Karpas-422 (cell line): ENCODE measurements at regions not wholly inside any gene's neighbourhood (a gene's known extent, or its start where the extent isn't known, plus 50 kb on each side); places are given as distances from the start of the nearest gene placed in this dataset.

ENCODE experiments used
- DNase-seq: peaks from one replicate; pipeline ENCODE4 v3.0.0-alpha.2; 2015
- H2AFZ ChIP-seq: fragments of 200-600 bp; sonication (generic); 2 replicates; pipeline ENCODE4 v1.6.1; 2014; ENCODE audit warnings: antibody characterized with exemption, low read length, mixed read lengths
- H3K27ac ChIP-seq: fragments of 200-600 bp; sonication (generic); 2 replicates; pipeline ENCODE4 v1.5.1; 2014; ENCODE audit warnings: mild to moderate bottlenecking, low read length, moderate library complexity
- H3K27me3 ChIP-seq: fragments of 200-600 bp; sonication (generic); 2 replicates; pipeline ENCODE4 v1.6.1; 2014; ENCODE audit warnings: low read length, mixed read lengths
- H3K36me3 ChIP-seq: fragments of 200-600 bp; sonication (generic); 2 replicates; pipeline ENCODE4 v1.6.1; 2014; ENCODE audit warnings: low read length, mixed read lengths; ENCODE audit not compliant: insufficient read depth
- H3K4me1 ChIP-seq: fragments of 200-600 bp; sonication (generic); 2 replicates; pipeline ENCODE4 v1.6.1; 2014; ENCODE audit warnings: mild to moderate bottlenecking, low read length, mixed read lengths
- H3K4me2 ChIP-seq: fragments of 200-600 bp; sonication (generic); 2 replicates; pipeline ENCODE4 v1.6.1; 2014; ENCODE audit warnings: low read length, low read depth, mild to moderate bottlenecking; ENCODE audit not compliant: poor library complexity, severe bottlenecking
- H3K4me3 ChIP-seq: fragments of 200-600 bp; sonication (generic); 2 replicates; pipeline ENCODE4 v1.5.1; 2014; ENCODE audit warnings: mild to moderate bottlenecking, antibody characterized with exemption, low read length, mixed read lengths
- H3K79me2 ChIP-seq: fragments of 200-600 bp; sonication (generic); 2 replicates; pipeline ENCODE4 v1.6.1; 2014; ENCODE audit warnings: mild to moderate bottlenecking, low read length, mixed read lengths
- H3K9ac ChIP-seq: fragments of 200-600 bp; sonication (generic); 2 replicates; pipeline ENCODE4 v1.6.0; 2014; ENCODE audit warnings: low read length
- H3K9me2 ChIP-seq: fragments of 200-600 bp; sonication (generic), shearing (Covaris generic); replicated peaks from 2 replicates; pipeline ENCODE4 v1.6.0; 2014; ENCODE audit warnings: mild to moderate bottlenecking, low read length, moderate library complexity; ENCODE audit not compliant: insufficient read depth
- H3K9me3 ChIP-seq: fragments of 300-700, 200-600 bp; sonication (generic); 2 replicates; pipeline ENCODE4 v1.6.1; 2014; ENCODE audit warnings: low read length, mixed read lengths
- H4K20me1 ChIP-seq: fragments of 200-600 bp; sonication (generic); 2 replicates; pipeline ENCODE4 v1.6.1; 2014; ENCODE audit warnings: mild to moderate bottlenecking, antibody characterized with exemption, low read length, low read depth; ENCODE audit not compliant: insufficient read depth

DNA sequence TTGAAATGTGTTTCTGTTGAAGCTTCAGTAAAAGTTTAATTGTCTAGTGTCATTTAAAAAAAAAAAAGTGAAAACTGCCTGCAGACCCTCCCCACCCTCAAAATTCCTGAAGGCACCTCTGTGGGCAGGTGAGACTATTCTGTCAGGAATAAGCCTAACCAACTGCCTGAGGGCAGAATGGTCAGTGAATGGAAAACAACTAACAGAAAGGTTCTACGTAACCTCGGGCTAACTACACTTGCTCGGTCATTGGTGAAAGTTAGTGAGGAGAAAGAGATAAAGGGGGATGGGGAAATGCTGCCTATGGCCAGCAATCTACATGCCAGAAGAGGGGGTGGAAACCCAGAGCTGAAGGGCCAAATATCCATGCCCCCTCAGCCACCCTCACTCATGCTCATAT lies 108.6 kb upstream of the SLC24A5 start:
- no peak overlapping the region for H3K4me3 ChIP-seq
- no peaks in the 10 kb centered on the region for H3K9me3 ChIP-seq
- no peak overlapping the region for H2AFZ ChIP-seq
- no peak overlapping the region for H3K27ac ChIP-seq
- no peak overlapping the region for H3K9ac ChIP-seq
- no peak for DNase-seq
- H3K27me3 ChIP-seq, result no peaks in the 10 kb centered on the region; the same call in 1 of the 2 replicates
- no peaks in the 10 kb centered on the region for H3K4me1 ChIP-seq
- no peak overlapping the region for H3K4me2 ChIP-seq
- no peaks in the 10 kb centered on the region for H3K36me3 ChIP-seq
- no peaks in the 10 kb centered on the region for H3K79me2 ChIP-seq
- H3K9me2 ChIP-seq, result no peaks in the 10 kb centered on the region
- no peaks in the 10 kb centered on the region for H4K20me1 ChIP-seq

DNA sequence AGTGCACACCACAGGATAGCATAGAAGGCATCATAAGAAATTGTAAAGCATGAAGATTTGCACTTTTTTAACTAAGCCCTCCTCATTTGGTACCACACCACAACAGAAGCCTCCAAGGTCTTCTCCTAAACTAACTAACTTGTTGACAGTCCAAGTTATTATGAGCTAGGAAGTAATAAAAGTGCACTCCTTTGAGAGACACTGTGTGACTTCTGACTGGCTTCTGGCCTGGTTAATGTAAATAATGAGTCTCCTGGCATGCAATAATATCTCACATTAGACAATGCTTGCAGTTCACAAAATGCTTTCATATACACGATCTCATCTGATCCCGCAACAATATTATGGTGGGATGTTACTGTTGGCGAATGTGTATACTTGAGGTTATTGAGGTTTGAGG lies 103.9 kb upstream of the SLC24A5 start:
- Histone ChIP-seq H3K9me2 (no peaks in the 10 kb centered on the region), H3K36me3 (no peaks in the 10 kb centered on the region), H3K27ac (no peak overlapping the region), H3K4me1 (no peaks in the 10 kb centered on the region), H3K4me3 (no peak overlapping the region), H4K20me1 (no peaks in the 10 kb centered on the region), H3K27me3 (no peaks in the 10 kb centered on the region; the same call in 1 of the 2 replicates), H2AFZ (no peak overlapping the region), H3K9me3 (no peaks in the 10 kb centered on the region), H3K9ac (no peak overlapping the region), H3K4me2 (no peak overlapping the region), H3K79me2 (no peaks in the 10 kb centered on the region)
- no peak for DNase-seq

DNA sequence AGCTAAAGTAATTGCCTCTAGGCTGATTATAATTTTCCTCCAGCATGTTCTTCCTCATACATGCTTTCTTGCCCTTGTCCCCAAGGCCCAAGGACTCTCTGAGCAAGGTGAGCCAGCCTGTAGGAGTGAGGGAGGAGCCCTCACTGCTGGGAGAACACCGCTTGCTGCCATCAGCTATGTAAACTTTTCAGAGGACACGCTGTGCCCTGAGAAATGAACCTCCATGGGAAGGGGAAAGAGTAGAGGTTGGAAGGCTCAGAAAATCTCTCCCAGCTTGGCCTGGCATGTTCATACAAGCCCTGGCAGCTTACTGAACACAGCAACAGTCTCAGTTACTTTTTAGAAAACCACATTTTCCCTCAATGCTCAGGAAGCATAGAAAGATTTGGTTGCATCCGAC lies 103.0 kb upstream of the SLC24A5 start:
- no peak overlapping the region for H3K4me3 ChIP-seq
- DNase-seq, result no peak
- H3K79me2 ChIP-seq, result no peaks in the 10 kb centered on the region
- H3K9me2 ChIP-seq, result no peaks in the 10 kb centered on the region
- H3K36me3 ChIP-seq, result no peaks in the 10 kb centered on the region
- H3K27me3 ChIP-seq, result no peaks in the 10 kb centered on the region; the same call in 1 of the 2 replicates
- H3K9me3 ChIP-seq, result no peaks in the 10 kb centered on the region
- no peaks in the 10 kb centered on the region for H4K20me1 ChIP-seq
- H3K4me2 ChIP-seq, result no peak overlapping the region
- no peaks in the 10 kb centered on the region for H3K4me1 ChIP-seq
- no peak overlapping the region for H2AFZ ChIP-seq
- no peak overlapping the region for H3K27ac ChIP-seq
- no peak overlapping the region for H3K9ac ChIP-seq

DNA sequence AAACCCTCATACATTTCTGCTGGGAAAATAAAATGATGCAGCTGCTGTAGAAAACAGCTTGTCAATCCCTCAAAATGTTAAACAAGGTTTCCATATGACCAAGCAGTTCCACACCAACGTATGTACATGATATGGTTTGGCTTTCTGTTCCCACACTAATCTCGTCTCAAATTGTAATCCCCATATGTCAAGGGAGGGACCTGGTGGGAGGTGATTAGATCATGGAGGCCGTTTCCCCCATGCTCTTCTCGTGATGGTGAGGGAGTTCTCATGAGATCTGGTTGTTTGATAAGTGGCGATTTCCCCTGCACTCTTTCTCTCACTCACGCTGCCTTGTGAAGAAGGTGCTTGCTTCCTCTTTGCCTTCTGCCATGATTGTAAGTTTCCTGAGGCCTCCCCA lies 100.6 kb upstream of the SLC24A5 start:
- no peaks in the 10 kb centered on the region for H3K4me1 ChIP-seq
- no peaks in the 10 kb centered on the region for H3K9me3 ChIP-seq
- no peaks in the 10 kb centered on the region for H3K79me2 ChIP-seq
- H3K4me3 ChIP-seq, result no peak overlapping the region
- no peaks in the 10 kb centered on the region for H3K36me3 ChIP-seq
- no peak for DNase-seq
- H3K27ac ChIP-seq, result no peak overlapping the region
- H3K9me2 ChIP-seq, result no peaks in the 10 kb centered on the region
- no peaks in the 10 kb centered on the region for H3K27me3 ChIP-seq
- H3K9ac ChIP-seq, result no peak overlapping the region
- H4K20me1 ChIP-seq, result no peaks in the 10 kb centered on the region
- H3K4me2 ChIP-seq, result no peak overlapping the region
- no peak overlapping the region for H2AFZ ChIP-seq

DNA sequence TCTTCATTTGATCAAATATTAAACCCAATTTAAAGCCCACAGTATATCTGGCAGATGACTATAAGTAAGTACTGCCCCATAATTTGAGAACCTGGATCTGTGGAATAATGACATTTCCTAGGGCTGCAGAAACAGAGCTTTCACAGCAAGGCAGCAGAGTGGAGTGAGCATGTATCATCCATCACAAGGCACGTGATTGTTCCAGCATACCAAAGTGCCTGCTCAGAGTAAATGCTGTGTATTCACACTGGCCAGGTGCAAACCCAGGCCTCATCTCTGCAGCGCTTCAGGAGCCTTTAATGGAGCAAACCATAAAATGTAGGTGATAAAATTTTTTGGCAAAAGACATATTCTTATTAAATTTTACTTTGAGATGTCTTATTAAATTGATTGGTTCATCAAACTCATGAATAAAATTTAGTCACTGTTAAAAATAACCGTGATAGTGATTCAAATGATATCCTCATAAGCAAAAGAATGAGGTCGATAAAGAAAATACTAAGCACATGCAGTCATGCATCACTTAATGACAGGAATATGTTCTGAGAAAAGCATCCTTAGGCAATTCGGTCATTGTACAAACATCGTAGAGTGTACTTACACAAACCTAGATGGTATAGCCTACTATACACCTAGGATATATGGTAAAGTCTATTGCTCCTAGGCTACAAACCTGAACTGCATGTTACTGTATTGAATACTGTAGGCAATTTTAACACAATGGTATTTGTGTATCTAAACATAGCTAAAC lies 99.3 kb upstream of the SLC24A5 start:
- no peaks in the 10 kb centered on the region for H3K4me1 ChIP-seq
- no peaks in the 10 kb centered on the region for H3K9me2 ChIP-seq
- H3K79me2 ChIP-seq, result no peaks in the 10 kb centered on the region

DNA sequence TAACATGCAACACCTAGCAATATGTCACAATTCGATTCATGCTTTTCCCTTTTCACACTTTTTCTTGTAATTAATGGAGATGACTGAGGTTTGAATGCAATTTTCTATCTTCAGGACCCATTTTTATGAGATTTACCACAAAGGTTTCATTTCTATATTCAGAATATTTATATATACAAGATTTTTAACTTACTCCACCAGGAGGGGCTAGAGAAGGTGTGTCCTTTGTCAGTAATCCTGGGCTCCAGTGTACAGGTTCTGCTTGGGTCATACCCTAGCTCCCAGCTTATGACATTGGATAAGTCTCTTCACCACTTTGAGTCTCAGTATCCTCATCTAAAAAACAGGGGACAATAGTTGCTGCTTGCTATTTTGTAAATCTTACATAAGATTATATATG lies 95.7 kb upstream of the SLC24A5 start:
- DNase-seq, result no peak
- H3K4me3 ChIP-seq, result no peak overlapping the region
- H3K9ac ChIP-seq, result no peak overlapping the region
- no peaks in the 10 kb centered on the region for H3K9me3 ChIP-seq
- H4K20me1 ChIP-seq, result no peaks in the 10 kb centered on the region
- no peaks in the 10 kb centered on the region for H3K79me2 ChIP-seq
- H3K4me1 ChIP-seq, result no peaks in the 10 kb centered on the region
- H3K9me2 ChIP-seq, result no peaks in the 10 kb centered on the region
- no peak overlapping the region for H2AFZ ChIP-seq
- H3K27ac ChIP-seq, result no peak overlapping the region
- no peak overlapping the region for H3K4me2 ChIP-seq
- H3K36me3 ChIP-seq, result no peaks in the 10 kb centered on the region
- no peaks in the 10 kb centered on the region for H3K27me3 ChIP-seq

More for the DNA sequence above, 99.3 kb upstream of the SLC24A5 start:
- no peak overlapping the region for H3K4me3 ChIP-seq
- no peaks in the 10 kb centered on the region for H4K20me1 ChIP-seq
- no peaks in the 10 kb centered on the region for H3K27me3 ChIP-seq
- H3K9ac ChIP-seq, result no peak overlapping the region
- H3K4me2 ChIP-seq, result no peak overlapping the region
- H3K27ac ChIP-seq, result no peak overlapping the region
- H3K36me3 ChIP-seq, result no peaks in the 10 kb centered on the region
- no peak overlapping the region for H2AFZ ChIP-seq
- H3K9me3 ChIP-seq, result no peaks in the 10 kb centered on the region
- no peak for DNase-seq

DNA sequence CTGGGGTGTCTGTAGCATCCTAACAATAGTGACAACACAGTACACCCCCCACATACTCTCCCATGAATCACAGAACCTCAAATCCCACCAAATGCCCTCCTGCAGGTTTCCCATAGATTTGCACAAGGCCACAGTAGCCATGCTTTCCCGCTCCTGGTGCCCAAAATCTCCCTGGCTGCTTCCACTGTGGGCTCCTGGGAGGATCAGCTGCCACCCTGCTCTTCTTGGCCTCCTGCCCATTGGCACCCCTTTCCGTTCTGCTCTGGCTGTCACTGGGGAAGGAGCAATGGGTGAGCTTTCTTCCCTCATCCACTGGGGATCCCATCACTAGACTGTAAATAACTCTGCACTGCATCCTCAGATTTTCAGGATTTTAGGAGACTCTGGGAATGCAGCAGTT lies 92.1 kb upstream of the SLC24A5 start:
- Histone ChIP-seq H3K27ac (no peak overlapping the region), H3K9ac (no peak overlapping the region), H3K4me3 (no peak overlapping the region), H3K4me2 (no peak overlapping the region), H3K9me3 (no peaks in the 10 kb centered on the region), H3K27me3 (no peaks in the 10 kb centered on the region), H2AFZ (no peak overlapping the region), H3K9me2 (no peaks in the 10 kb centered on the region), H4K20me1 (no peaks in the 10 kb centered on the region), H3K36me3 (no peaks in the 10 kb centered on the region), H3K79me2 (no peaks in the 10 kb centered on the region), H3K4me1 (no peaks in the 10 kb centered on the region)
- no peak for DNase-seq

DNA sequence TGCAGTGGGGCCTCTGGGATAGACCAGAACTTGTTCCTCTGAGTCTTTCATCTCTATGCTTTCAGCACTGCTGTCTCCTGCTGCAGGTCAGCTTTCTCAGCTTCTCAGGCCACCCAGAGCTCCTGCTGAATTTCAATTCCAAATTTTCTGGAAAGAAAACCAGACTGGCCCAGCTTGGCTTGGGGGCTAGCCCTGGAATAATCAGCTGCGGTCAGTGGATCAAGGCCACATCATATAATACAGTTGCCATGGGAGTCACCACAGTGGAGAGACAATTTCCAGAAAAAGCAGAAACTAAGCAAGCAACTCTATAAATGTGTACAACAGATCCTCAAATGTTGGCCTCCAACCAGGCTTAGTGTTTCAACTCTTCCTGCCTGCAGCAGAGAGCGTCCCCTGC lies 91.1 kb upstream of the SLC24A5 start:
- Histone ChIP-seq H3K36me3 (no peaks in the 10 kb centered on the region), H3K9me3 (no peaks in the 10 kb centered on the region), H3K9ac (no peak overlapping the region), H3K4me2 (no peak overlapping the region), H3K4me1 (no peaks in the 10 kb centered on the region), H3K4me3 (no peak overlapping the region), H3K27me3 (no peaks in the 10 kb centered on the region), H3K27ac (no peak overlapping the region), H4K20me1 (no peaks in the 10 kb centered on the region), H3K9me2 (no peaks in the 10 kb centered on the region), H3K79me2 (no peaks in the 10 kb centered on the region), H2AFZ (no peak overlapping the region)
- no peak for DNase-seq
